Lung microvascular endothelial cell (primary cell): ENCODE measurements at regions not wholly inside any gene's neighbourhood (a gene's known extent, or its start where the extent isn't known, plus 50 kb on each side); places are given as distances from the start of the nearest gene placed in this dataset.

Experiments used
- DNase-seq, 2 donors: peaks; one replicate each; pipeline versions ENCODE4 v3.0.0 to v3.0.0-alpha.2; 2010; ENCODE audit warnings: low read depth in 2 of 2

DNA sequence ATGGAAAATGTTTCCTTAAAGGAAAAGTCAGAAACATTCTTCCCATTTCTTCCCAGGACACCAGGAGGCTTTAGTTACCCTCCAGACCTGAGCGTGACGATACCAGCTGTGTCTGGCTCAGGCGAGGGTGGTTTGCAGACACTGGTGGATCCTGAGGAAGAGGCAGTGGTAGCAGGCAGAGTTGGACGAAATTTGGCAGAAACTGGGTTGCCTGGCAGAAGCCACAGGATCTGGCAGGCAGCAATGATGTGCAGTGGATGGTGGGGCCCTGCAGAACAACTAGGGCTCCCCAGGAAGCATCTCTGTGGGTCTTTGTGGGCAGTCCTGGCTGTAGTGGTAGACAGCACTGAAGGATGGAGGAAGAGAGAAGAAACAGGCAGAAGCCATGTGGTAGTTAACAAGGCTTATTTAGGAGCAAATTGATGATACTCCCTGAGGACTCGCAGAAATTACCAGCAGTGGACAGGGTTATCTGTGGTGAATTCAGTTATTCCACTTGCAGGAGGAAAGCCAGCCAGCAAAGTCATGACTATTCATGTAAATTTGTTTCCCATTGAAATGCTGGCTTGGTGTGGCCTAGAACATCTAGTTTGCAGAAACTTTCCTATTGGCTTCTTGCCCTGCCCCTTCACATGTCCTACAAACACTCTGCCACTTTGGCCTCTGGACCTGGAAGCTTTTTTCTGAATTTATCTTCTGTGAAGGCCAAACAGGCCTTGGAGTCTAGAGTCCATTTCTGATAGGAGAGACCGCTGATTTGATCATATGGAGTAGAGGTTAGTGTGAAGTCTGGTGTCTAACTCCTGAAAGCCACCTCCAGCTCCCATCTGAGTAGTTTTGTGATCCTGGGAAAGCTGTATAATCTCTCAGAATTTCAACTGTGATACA is 212.0 kb downstream of the DMRT2 start:
- DNase-seq = no peak

- DNase-seq = no peak
These were observed 217.0 kb downstream of the DMRT2 start for GRCh38 chr9:1267141-1267570.

- DNase-seq = no peak
These were observed 217.4 kb downstream of the DMRT2 start for GRCh38 chr9:1267581-1267980.

- no peak for DNase-seq
These were observed 219.6 kb downstream of the DMRT2 start for GRCh38 chr9:1269533-1270315.

DNA sequence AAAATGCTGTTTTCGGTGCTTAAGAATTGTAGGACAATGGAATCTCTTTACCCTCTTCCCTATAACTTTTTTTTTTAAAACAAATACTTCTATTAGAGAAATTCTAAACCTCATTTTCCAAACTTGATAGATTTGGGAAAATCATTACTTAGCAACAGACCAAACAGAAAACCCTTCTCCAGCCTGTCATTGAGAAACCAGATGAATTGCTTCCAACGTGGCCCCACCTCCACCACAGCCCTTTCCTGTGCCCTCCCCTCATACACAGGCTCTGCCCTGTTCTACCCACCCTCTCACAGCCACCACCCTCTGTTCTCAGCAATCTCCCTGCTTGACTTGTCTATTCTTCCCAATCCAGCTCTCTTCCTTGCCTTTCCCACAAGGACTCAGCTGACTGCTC is 221.2 kb downstream of the DMRT2 start:
- no peak for DNase-seq

DNA sequence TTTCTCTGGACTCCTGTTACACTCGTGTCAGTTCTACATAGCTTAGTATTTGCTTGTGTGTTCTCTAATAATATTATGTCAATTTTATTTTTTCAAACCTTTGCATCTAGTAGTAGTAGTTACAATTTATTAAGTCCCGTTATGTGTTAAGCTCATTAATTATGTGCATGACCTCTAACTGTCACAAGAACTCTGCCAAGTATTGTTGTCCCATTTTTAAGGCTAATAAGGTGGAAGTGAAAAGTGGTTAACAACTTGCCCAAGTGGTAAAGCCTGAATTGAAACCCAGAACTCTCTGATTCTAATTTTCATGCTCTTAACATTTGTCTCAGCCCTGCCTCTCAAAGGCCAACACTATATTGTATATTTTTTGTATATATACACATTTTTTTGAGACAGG is 221.6 kb downstream of the DMRT2 start:
- no peak for DNase-seq

- no peak for DNase-seq
These were observed 222.3 kb downstream of the DMRT2 start for GRCh38 chr9:1272488-1272887.

- DNase-seq = no peak
These were observed 223.7 kb downstream of the DMRT2 start for GRCh38 chr9:1273859-1274258.

DNA sequence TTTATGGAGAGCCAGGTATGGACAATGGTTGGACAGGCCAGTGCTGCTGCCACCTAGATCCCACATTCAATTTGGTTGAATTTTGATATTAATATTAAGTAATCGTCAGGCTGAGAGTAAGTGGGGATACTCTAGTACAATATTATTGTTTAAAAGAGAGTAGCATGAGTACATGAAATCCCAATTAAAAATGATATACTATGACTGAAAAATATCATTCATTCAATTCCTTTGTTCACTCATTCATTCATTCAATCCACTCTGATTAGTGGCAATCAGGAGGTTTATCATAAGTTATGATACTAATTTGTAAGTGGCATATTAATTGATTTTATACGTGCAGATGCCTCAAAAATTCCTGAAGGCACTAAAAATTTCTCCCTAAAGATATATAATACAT is 224.2 kb downstream of the DMRT2 start:
- DNase-seq = no peak

DNA sequence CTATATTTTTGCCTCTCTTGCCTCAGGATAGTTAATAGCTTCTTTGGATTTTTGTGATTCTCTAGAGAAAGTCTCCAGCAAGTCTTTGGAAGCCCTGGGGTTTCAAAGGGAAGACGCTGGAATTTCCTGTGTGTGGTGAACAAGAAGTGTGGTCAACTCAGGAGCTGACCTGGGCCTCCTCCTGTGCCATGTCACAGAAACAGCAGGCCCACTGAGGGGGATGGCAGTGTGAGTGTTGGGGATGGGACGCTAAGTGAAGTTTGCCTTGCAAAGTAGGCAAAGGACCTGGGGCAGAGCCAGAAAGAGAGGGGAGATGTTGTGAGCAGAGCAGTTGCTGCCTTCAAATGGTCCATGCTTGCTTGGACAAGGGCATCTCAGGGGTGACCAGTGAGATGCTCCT is 226.3 kb downstream of the DMRT2 start:
- no peak for DNase-seq

DNA sequence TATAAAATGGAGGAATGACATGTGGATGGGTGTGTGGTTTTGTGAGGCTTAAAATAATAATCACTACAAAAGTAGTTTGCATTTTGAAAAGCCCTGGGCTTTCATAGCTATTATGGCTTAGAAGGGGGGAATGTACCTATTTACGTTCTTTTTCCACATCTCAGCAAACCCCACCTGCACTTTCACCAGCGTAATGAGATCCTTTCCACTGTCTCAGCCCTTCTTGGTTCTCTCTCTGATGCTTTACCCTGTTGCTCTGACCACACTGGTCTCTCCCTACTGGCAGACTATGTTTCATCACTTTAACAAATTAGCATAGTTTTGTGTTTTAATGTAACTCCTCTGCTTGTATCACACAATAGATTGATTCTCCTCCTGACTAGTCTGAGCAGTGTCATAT is 234.6 kb downstream of the DMRT2 start:
- DNase-seq = no peak

- DNase-seq = no peak
These were observed 235.4 kb downstream of the DMRT2 start for GRCh38 chr9:1285526-1285925.

DNA sequence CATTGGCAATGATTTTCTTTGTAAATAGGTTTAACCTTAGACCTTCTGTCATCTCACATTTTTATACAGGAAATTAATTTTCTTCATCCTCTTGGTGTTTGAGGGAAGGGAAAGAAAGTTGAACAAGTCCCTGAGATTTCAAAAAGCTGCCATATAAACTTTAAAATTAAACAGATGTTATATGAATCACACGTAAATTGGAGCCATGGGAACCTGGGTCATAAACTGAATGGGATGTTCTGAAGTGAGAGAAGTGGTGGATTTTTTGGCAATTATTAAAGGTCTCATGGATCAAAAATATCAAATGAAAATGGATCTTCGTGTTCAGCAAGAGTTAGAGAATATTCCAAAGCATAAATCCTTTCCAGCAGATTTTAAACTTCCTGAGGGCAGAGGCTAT is 242.2 kb downstream of the DMRT2 start:
- DNase-seq = no peak

DNA sequence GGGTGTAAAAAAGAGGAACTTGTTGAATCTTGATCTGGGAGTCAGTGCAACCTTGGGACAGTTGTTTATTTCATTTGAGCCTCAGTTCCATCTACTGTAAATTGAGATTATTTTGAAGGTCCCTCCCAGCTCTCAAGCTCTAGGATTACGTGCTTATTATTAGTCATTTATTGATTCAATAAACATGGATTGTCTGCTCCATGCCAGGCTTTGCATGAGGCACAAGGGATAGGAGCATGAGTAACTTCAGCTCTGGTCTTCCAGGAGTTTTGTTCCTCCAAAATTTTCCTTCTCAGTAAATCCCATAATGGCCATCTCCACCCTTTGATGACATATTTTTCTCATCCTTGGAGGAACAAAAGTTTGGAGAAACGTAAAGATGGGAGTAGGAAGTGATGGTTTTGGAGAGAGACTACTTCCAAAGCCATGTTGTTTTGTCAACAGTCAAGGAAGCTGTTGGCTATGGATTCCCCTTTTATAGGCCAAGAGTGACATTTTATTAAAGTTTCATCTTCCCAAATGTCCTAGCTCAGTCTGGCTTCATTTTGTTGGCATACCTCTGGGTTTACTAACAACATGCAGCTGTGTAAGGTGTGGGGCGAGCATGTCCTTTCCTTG is 244.6 kb downstream of the DMRT2 start:
- no peak for DNase-seq

DNA sequence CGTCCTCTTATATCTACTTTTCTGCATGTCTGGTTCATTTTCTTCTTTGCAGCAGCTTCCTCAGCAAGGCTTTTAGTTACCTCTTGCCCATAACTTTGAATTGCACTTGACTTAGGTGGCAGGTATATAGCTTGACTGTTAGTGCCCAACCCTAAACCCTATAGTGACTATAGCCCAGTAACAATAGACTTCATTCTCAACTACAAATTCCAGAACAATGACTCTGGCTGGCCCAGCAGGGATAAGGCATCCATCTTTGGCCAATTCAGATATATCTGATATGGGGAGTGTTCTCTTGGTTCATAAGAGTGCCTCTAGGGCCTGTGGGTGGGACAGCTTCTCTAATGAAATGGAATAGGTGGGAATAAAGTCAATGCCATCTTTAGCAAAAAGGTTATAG is 246.2 kb downstream of the DMRT2 start:
- DNase-seq = no peak

DNA sequence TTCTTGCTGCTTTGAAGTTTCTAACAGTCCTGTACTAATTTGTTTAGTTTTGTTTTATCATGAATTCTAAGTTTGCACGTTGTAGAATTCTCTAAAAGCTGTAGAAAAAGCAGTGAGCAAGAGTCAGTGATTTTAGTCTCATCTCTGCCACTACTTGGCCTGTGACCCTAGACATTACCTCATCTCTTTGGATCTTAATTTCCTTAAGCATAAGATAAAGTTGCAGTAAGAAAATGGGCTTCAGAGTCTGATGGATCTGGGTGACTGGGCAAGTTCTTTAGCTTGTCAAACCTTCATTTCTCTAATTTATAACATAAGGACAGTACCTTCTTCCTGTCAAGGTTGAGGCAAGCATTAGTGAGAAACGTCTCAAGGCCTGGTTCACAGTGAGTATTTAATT is 247.9 kb downstream of the DMRT2 start:
- no peak for DNase-seq

DNA sequence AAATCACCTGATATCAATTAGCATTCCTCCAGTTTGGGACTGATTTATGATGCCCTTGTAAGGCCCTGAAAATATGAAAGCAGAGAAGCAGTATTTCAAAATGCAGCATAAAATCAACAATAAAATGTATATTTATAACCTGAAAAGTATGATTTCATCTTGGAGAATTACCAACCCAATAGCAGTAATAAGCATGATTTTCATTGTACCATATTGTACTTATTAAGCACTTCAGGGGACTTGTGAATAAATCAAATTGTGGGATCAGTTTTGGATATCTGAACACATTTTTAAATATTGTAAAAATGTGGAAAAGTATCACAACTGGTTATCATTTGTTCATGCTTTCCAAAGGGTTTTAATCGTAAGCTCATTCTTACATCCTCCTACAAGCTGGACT is 250.8 kb downstream of the DMRT2 start:
- no peak for DNase-seq

DNA sequence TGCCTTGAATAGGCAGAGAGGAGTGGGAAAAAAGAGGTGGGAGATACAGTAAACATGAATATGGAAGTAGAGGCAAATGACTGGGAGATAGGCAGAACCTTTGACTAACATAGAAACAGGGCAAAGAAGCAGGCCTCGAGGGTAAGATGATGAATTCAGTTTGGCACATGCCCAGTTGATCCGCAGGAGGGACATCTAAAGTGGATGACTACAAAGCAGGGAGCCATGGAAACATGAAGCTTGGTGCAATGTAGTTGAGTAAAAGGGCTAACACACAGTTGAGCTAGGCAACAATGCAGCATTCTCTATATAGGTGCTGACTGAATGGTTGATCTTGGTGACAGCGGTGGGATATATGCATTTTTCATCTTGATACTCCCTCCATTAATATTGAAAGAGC is 253.8 kb downstream of the DMRT2 start:
- no peak for DNase-seq

GRCh38 chr9:1311462-1312042 is 261.4 kb downstream of the DMRT2 start:
- DNase-seq = no peak

DNA sequence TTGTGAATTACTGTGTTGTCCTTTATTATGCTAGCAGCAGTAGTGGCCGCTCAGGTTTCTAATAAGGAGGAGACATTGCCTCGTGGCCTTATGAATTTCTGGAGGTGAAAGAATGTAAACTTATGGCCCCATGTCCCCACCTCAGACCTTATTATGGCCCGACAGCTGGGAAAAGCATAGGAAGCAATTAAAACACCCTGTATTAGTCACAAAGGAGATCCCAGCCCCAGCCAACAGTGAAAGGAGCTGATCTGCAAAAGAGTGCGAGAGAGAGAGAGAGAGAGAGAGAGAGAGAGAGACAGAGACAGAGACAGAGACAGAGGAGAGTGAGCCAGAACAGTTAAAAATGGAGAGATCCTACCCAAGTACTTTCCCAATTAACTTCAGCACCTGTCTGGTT is 269.3 kb downstream of the DMRT2 start:
- DNase-seq = no peak

DNA sequence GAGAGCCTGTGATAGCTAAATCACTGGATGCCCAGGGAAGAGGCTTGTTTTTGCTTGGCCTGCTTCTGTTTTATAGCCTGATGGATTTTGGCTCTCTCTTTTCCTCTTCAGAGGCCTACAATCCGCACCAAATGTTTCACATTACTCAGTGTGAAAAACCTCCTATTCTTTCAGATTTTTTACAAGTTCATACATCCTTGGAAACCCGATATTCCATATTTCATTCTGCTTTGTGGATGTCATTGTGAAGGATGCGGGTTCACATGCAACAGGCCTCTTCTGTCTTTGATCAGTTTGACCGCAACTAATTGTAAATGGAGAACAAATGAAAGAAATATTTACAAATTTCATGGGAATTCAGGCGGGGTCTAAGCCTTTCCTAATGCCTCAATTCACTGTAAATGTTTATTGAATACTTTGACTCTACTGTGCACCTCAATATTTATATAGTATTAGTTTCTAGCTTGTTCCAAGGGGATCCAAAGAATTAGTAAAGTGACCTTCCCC is 269.9 kb downstream of the DMRT2 start:
- DNase-seq = no peak
